HCT116 (cell line): ENCODE measurements at regions not wholly inside any gene's neighbourhood (a gene's known extent, or its start where the extent isn't known, plus 50 kb on each side); places are given as distances from the start of the nearest gene placed in this dataset.

Source experiments
- ATAC-seq: fragments of 200-7000 bp; cut with Tn5 transposase; 2 replicates; pipeline ENCODE4 v1.9.1; 2020; ENCODE audit warnings: mild to moderate bottlenecking, moderate library complexity
- BruUV-seq: library from RNA; stranded (reverse); fragments of 400-500 nt; replicated peaks from 2 replicates; lab custom pipeline; 2021; lab: Mats Ljungman, UMichigan
- CTCF ChIA-PET: fragments of 300-600 bp; sonication (Branson Sonifier 250); formaldehyde crosslinking; loops from one replicate; lab custom pipeline; 2021; ENCODE audit warnings: antibody characterized with exemption; lab: Charles Lee
- POLR2A ChIA-PET: fragments of 300-600, 350-600 bp; sonication (Branson Sonifier 250); formaldehyde crosslinking; loops from one replicate; lab custom pipeline; 2021; ENCODE audit warnings: antibody characterized with exemption; lab: Charles Lee
- RAD21 ChIA-PET, 2 experiments: fragments of 300-600 bp; sonication (Branson Sonifier 250); formaldehyde crosslinking; loops; one replicate each; lab custom pipeline; 2023; ENCODE audit warnings: low total read pairs in 2 of 2; ENCODE audit not compliant: uncharacterized antibody in 2 of 2, unreplicated experiment in 2 of 2, low non-redundant PET in 1 of 2; lab: Charles Lee
- DNase-seq: peaks from one replicate; pipeline ENCODE4 v3.0.0-alpha.2; 2010; ENCODE audit warnings: low read depth, low spot score
- H2AFZ ChIP-seq: fragments of 200-600 bp; shearing (Covaris generic), sonication (generic); 2 replicates; pipeline ENCODE4 v1.6.1; 2017; ENCODE audit warnings: low read depth, mixed run types, mixed read lengths, antibody characterized with exemption, low read length; ENCODE audit not compliant: poor library complexity, severe bottlenecking
- H3K27ac ChIP-seq: 2 replicates; pipeline ENCODE4 v1.5.1; 2012; ENCODE audit warnings: low read depth, low read length
- H3K27me3 ChIP-seq: fragments of 200-600 bp; sonication (generic); 2 replicates; pipeline ENCODE4 v1.6.1; 2016; ENCODE audit warnings: mixed run types, low read length, mixed read lengths; ENCODE audit not compliant: insufficient read depth
- H3K36me3 ChIP-seq, 2 experiments: fragments of 200-500 bp in 1 of 2; fragments of 200-600 bp in 1 of 2; sonication (Bioruptor generic) in 1 of 2; sonication (generic) in 1 of 2; 2 replicates each; pipeline versions ENCODE4 v1.5.1 to v1.6.1; 2014 to 2016; ENCODE audit warnings: low read length in 2 of 2, inconsistent platforms in 1 of 2, mixed read lengths in 1 of 2, mixed run types in 1 of 2; ENCODE audit not compliant: insufficient read depth in 2 of 2, control insufficient read depth in 1 of 2
- H3K4me1 ChIP-seq, 2 experiments: fragments of 200-600 bp in 1 of 2; sonication (generic) in 1 of 2; 2 replicates each; pipeline versions ENCODE4 v1.5.1 to v1.6.1; 2012 to 2017; ENCODE audit warnings: low read length in 2 of 2, inconsistent platforms in 1 of 2, mild to moderate bottlenecking in 1 of 2, mixed read lengths in 1 of 2, mixed run types in 1 of 2, moderate library complexity in 1 of 2; ENCODE audit not compliant: insufficient read depth in 2 of 2, control insufficient read depth in 1 of 2
- H3K4me2 ChIP-seq: fragments of 200-600 bp; sonication (generic); 2 replicates; pipeline ENCODE4 v1.6.1; 2017; ENCODE audit warnings: mixed run types, low read length, mixed read lengths
- H3K4me3 ChIP-seq, 2 experiments: fragments of 200-600 bp in 1 of 2; sonication (generic) in 1 of 2; replicated peaks in 1 of 2; 2 replicates each; pipeline ENCODE4 v1.5.1; 2011 to 2016; ENCODE audit warnings: low read length in 2 of 2, control low read depth in 1 of 2, low read depth in 1 of 2, mild to moderate bottlenecking in 1 of 2, mixed read lengths in 1 of 2, mixed run types in 1 of 2
- H3K79me2 ChIP-seq: fragments of 200-600 bp; sonication (generic); 2 replicates; pipeline ENCODE4 v1.6.1; 2017; ENCODE audit warnings: mild to moderate bottlenecking, mixed run types, low read length, moderate library complexity, mixed read lengths; ENCODE audit not compliant: insufficient read depth
- H3K9ac ChIP-seq: fragments of 200-600 bp; sonication (generic); 2 replicates; pipeline ENCODE4 v1.6.1; 2016; ENCODE audit warnings: low read length, mixed read lengths
- H3K9me2 ChIP-seq: fragments of 200-600 bp; sonication (generic), shearing (Covaris generic); 2 replicates; pipeline ENCODE4 v1.6.1; 2017; ENCODE audit warnings: mixed run types, mild to moderate bottlenecking, moderate library complexity; ENCODE audit not compliant: insufficient read depth
- H3K9me3 ChIP-seq, 2 experiments: fragments of 200-500 bp in 1 of 2; fragments of 200-600 bp in 1 of 2; sonication (Bioruptor generic) in 1 of 2; sonication (generic) in 1 of 2; 2 replicates each; pipeline ENCODE4 v1.6.1; 2014 to 2017; ENCODE audit warnings: low read length in 2 of 2, mixed read lengths in 2 of 2, inconsistent platforms in 1 of 2, low read depth in 1 of 2, mild to moderate bottlenecking in 1 of 2, mixed run types in 1 of 2, moderate library complexity in 1 of 2; ENCODE audit not compliant: control insufficient read depth in 1 of 2, insufficient read depth in 1 of 2
- H4K20me1 ChIP-seq: fragments of 200-600 bp; sonication (generic), shearing (Covaris generic); 2 replicates; pipeline ENCODE4 v1.6.1; 2017; ENCODE audit warnings: mixed run types, mild to moderate bottlenecking, moderate library complexity; ENCODE audit not compliant: insufficient read depth
- CBX3 ChIP-seq: IDR thresholded peaks from 2 replicates; pipeline ENCODE4 v1.6.1; 2012; ENCODE audit warnings: low read depth
- EZH2 ChIP-seq: fragments of 200-600 bp; sonication (generic); IDR thresholded peaks from 2 replicates; pipeline ENCODE4 v1.6.1; 2017; ENCODE audit warnings: antibody characterized with exemption, mixed run types
- EZH2phosphoT487 ChIP-seq: fragments of 200-600 bp; IDR thresholded peaks from 2 replicates; pipeline ENCODE4 v1.6.1; 2018; ENCODE audit warnings: antibody characterized with exemption, borderline replicate concordance
- POLR2AphosphoS5 ChIP-seq: IDR thresholded peaks from 2 replicates; pipeline ENCODE4 v1.6.1; 2011; ENCODE audit warnings: mild to moderate bottlenecking, low read depth, low read length, moderate library complexity
- intact Hi-C: fragments of 100-400 bp; cut with micrococcal nuclease; formaldehyde crosslinking; loops from 2 replicates; pipeline ENCODE4 v1.10.0; 2022
- TF ChIP-seq, protein P1 (sequence below): IDR thresholded peaks from 2 replicates; pipeline ENCODE4 v1.6.1; 2012; ENCODE audit warnings: low read depth

DNA sequence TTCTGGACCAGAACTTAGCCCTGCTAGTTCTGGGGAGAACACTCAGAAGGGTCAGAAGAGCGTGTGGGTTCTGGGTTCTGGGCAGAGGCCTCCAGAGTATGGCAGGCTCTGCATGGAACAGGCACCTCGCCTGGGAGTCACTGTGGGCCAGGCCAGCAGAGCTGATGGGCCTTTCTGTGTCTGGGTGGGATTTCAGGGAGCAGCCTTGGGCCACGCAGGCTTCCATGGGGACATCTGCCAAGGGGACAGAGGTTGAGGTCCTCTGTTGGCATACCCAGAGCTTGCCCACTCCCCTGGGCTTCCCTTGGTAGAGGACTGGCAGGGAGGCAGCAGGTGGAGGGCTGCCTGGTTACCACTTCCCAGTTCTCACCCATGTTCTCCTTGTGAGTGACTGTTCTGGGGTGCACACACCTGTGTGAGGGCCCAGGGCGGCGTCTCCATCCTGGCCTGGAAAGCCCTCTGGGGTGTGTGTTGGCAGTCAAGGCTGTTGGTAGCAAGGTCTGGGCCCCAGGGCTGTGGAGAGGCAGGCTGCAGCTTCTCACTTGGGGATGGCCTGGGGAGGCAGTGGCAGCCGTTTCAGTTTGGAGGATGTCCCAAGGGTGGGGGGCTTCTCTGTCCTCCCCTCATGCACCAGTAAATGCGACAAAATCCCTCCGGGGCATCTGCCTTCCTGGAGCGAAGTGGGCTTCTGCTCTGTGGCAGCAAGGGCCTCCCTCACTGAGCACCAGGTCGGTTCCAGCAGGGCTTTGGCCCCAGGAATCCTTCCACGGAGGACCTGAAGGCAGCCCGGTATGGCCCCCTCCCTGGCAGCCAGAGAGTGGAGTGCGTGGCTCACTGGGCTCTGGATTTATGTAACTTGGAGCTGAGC is 74.6 kb upstream of the HDAC4 start:
- H3K79me2 ChIP-seq: no peaks in the 10 kb centered on the region
- H3K27me3 ChIP-seq: peaks cover 15% of the 10 kb centered on the region; the same call in 1 of the 2 replicates
- no peaks in the 10 kb centered on the region for H3K9me3 ChIP-seq
- DNase-seq: no peak
- H4K20me1 ChIP-seq: no peaks in the 10 kb centered on the region
- RAD21 ChIA-PET: no interaction called here
- no peak overlapping the region for H3K9ac ChIP-seq
- H3K9me2 ChIP-seq: no peaks in the 10 kb centered on the region
- H3K4me3 ChIP-seq: no peak overlapping the region
- H3K27ac ChIP-seq: no peak overlapping the region
- POLR2A ChIA-PET: no interaction called here
- H3K36me3 ChIP-seq: no peaks in the 10 kb centered on the region
- H3K4me2 ChIP-seq: no peak overlapping the region
- no peak for TF ChIP-seq EZH2
- no peak for TF ChIP-seq POLR2AphosphoS5
- no peak for TF ChIP-seq CBX3
- TF ChIP-seq EZH2phosphoT487: no peak
- TF ChIP-seq, protein P1, sequence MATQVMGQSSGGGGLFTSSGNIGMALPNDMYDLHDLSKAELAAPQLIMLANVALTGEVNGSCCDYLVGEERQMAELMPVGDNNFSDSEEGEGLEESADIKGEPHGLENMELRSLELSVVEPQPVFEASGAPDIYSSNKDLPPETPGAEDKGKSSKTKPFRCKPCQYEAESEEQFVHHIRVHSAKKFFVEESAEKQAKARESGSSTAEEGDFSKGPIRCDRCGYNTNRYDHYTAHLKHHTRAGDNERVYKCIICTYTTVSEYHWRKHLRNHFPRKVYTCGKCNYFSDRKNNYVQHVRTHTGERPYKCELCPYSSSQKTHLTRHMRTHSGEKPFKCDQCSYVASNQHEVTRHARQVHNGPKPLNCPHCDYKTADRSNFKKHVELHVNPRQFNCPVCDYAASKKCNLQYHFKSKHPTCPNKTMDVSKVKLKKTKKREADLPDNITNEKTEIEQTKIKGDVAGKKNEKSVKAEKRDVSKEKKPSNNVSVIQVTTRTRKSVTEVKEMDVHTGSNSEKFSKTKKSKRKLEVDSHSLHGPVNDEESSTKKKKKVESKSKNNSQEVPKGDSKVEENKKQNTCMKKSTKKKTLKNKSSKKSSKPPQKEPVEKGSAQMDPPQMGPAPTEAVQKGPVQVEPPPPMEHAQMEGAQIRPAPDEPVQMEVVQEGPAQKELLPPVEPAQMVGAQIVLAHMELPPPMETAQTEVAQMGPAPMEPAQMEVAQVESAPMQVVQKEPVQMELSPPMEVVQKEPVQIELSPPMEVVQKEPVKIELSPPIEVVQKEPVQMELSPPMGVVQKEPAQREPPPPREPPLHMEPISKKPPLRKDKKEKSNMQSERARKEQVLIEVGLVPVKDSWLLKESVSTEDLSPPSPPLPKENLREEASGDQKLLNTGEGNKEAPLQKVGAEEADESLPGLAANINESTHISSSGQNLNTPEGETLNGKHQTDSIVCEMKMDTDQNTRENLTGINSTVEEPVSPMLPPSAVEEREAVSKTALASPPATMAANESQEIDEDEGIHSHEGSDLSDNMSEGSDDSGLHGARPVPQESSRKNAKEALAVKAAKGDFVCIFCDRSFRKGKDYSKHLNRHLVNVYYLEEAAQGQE: no peak
- ATAC-seq: no peak
- H2AFZ ChIP-seq: no peak overlapping the region
- intact Hi-C loops: no loop called here
- no peaks in the 10 kb centered on the region for H3K4me1 ChIP-seq
- CTCF ChIA-PET: no interaction called here
- BruUV-seq: no TSS peak
